ENCODE measurements at regions not wholly inside any gene's neighbourhood (a gene's known extent, or its start where the extent isn't known, plus 50 kb on each side); places are given as distances from the start of the nearest gene placed in this dataset.

GRCh38 chr1:58844176-58844575 is 60.3 kb upstream of the JUN start:
- TF ChIP-seq CTCF (IDR thresholded peaks at IDR 0.05) (no peak), POLR2A (IDR thresholded peaks at IDR 0.05) (no peak), EP300 (IDR thresholded peaks at IDR 0.05) (no peak)
